ENCODE measurements at regions not wholly inside any gene's neighbourhood (a gene's known extent, or its start where the extent isn't known, plus 50 kb on each side); places are given as distances from the start of the nearest gene placed in this dataset.

- ChIA-PET POLR2A (no interaction called here), CTCF (interaction anchor here (0.5 to 1.1 kb wide), 3 partner anchors 46 to 781 kb away, joined by 3 to 4 read pairs (median 3); no protein-coding TSS in a partner anchor)
- FAIRE-seq, result no peak
- no peak overlapping the region for H3K9ac ChIP-seq (replicated peaks; ENCODE audit: extremely low read depth, insufficient read depth, low read length)
- DNase-seq (ENCODE audit: low read depth, low spot score), result no peak
- no peaks in the 10 kb centered on the region for H3K4me1 ChIP-seq (ENCODE audit: control insufficient read depth, extremely low read depth, insufficient read depth, low read length)
- H3K27me3 ChIP-seq (ENCODE audit: control insufficient read depth in 2 of 2, insufficient read depth in 2 of 2, low read length in 2 of 2), result no peaks in the 10 kb centered on the region
- no peak overlapping the region for H3K4me3 ChIP-seq (replicated peaks in 1 of 3; ENCODE audit: insufficient read depth in 1 of 3, low read depth in 1 of 3, low read length in 3 of 3)
- no peak overlapping the region for H3K4me2 ChIP-seq (ENCODE audit: insufficient read depth, low read length)
- dilution Hi-C loops (cut with MboI; ENCODE audit: extremely low pct_ligation_motif_present, low sequenced_read_pairs), result no loop called here
- intact Hi-C loops (cut with micrococcal nuclease), result no loop called here
- no TSS peak for BruUV-seq (replicated peaks)
- H3K27ac ChIP-seq (ENCODE audit: insufficient read depth, low read depth, low read length), result no peak overlapping the region
- no peaks in the 10 kb centered on the region for H3K79me2 ChIP-seq (ENCODE audit: control insufficient read depth, insufficient read depth, low read length)
- no peaks in the 10 kb centered on the region for H4K20me1 ChIP-seq (replicated peaks; ENCODE audit: control insufficient read depth, extremely low read depth, insufficient read depth, low read length)
- no peak for TF ChIP-seq POLR2AphosphoS5 (IDR thresholded peaks at IDR 0.05; ENCODE audit: insufficient read depth, low read depth, low read length)
- no peak for TF ChIP-seq GATA2 (IDR thresholded peaks at IDR 0.05; ENCODE audit: insufficient read depth, insufficient read length, low read depth, low read length)
- TF ChIP-seq JUN (IDR thresholded peaks at IDR 0.05; ENCODE audit: borderline replicate concordance, insufficient read depth, insufficient read length, low read depth), result no peak
- TF ChIP-seq POLR2A (IDR thresholded peaks at IDR 0.05; ENCODE audit: low read depth, low read length), result no peak
- no peak for TF ChIP-seq MYC (IDR thresholded peaks at IDR 0.05; ENCODE audit: low read depth, low read length)
- TF ChIP-seq FOS (IDR thresholded peaks at IDR 0.05; ENCODE audit: borderline replicate concordance, insufficient read depth, low read length), result no peak
- TF ChIP-seq CTCF (IDR thresholded peaks at IDR 0.05; ENCODE audit: extremely low read depth in 1 of 2, insufficient read depth in 1 of 2, low read depth in 1 of 2, low read length in 2 of 2), result no peak
- TF ChIP-seq EZH2 (IDR thresholded peaks at IDR 0.05; ENCODE audit: borderline replicate concordance, low read depth, low read length, severe bottlenecking), result no peak
- no peak overlapping the region for H2AFZ ChIP-seq (ENCODE audit: low read depth, low read length)
- no peaks in the 10 kb centered on the region for H3K36me3 ChIP-seq (ENCODE audit: control insufficient read depth in 2 of 2, extremely low read depth in 1 of 2, insufficient read depth in 2 of 2, low read length in 2 of 2)
- no peaks in the 10 kb centered on the region for H3K9me3 ChIP-seq (replicated peaks; ENCODE audit: control insufficient read depth, insufficient read depth, low read length)
- no peaks in the 10 kb centered on the region for H3K9me1 ChIP-seq (replicated peaks; ENCODE audit: control insufficient read depth, extremely low read depth, insufficient read depth, low read length)
Measured at GRCh38 chr12:90128526-90128925, 419.9 kb upstream of the ATP2B1 start.
